Panc1 (cell line): ENCODE measurements at regions not wholly inside any gene's neighbourhood (a gene's known extent, or its start where the extent isn't known, plus 50 kb on each side); places are given as distances from the start of the nearest gene placed in this dataset.

Experiments
- ATAC-seq: fragments of 200-7000 bp; cut with Tn5 transposase; 2 replicates; pipeline ENCODE4 v1.9.1; 2020; ENCODE audit warnings: mild to moderate bottlenecking, moderate library complexity
- BruUV-seq: library from RNA; stranded (reverse); fragments of 400-500 nt; replicated peaks from 2 replicates; lab custom pipeline; 2021; lab: Mats Ljungman, UMichigan
- CTCF ChIA-PET: fragments of 300-600 bp; sonication (Branson Sonifier 250); formaldehyde crosslinking; loops from one replicate; lab custom pipeline; 2022; ENCODE audit warnings: antibody characterized with exemption; lab: Charles Lee
- POLR2A ChIA-PET: fragments of 300-600 bp; sonication (Branson Sonifier 250); formaldehyde crosslinking; loops from one replicate; lab custom pipeline; 2022; ENCODE audit warnings: antibody characterized with exemption; lab: Charles Lee
- DNase-seq: peaks from one replicate; pipeline ENCODE4 v3.0.0-alpha.2; 2010; ENCODE audit warnings: low read depth, low spot score
- H3K27ac ChIP-seq: 2 replicates; pipeline ENCODE4 v1.5.1; 2011; ENCODE audit warnings: mild to moderate bottlenecking, low read length, inconsistent platforms
- H3K27me3 ChIP-seq: fragments of 200-500 bp; sonication (Bioruptor generic); 2 replicates; pipeline ENCODE4 v1.6.0; 2014; ENCODE audit warnings: low read length, inconsistent platforms; ENCODE audit not compliant: control insufficient read depth, insufficient read depth
- H3K36me3 ChIP-seq: fragments of 200-500 bp; sonication (Bioruptor generic); 2 replicates; pipeline ENCODE4 v1.5.1; 2014; ENCODE audit warnings: inconsistent platforms, mild to moderate bottlenecking, low read length, moderate library complexity; ENCODE audit not compliant: control insufficient read depth, insufficient read depth
- H3K4me1 ChIP-seq: 2 replicates; pipeline ENCODE4 v1.5.1; 2011; ENCODE audit warnings: inconsistent platforms, mild to moderate bottlenecking, low read length, moderate library complexity; ENCODE audit not compliant: control insufficient read depth, insufficient read depth
- H3K4me3 ChIP-seq, 2 experiments: 2 replicates each; pipeline ENCODE4 v1.5.1; 2011 to 2012; ENCODE audit warnings: low read depth in 2 of 2, low read length in 2 of 2, mild to moderate bottlenecking in 2 of 2, inconsistent platforms in 1 of 2, moderate library complexity in 1 of 2
- H3K9me3 ChIP-seq: fragments of 200-500 bp; sonication (Bioruptor generic); 2 replicates; pipeline ENCODE4 v1.5.1; 2014; ENCODE audit warnings: low read depth, mild to moderate bottlenecking, inconsistent platforms, low read length, moderate library complexity; ENCODE audit not compliant: control insufficient read depth, insufficient read depth
- CTCF ChIP-seq: fragments of 450-650 bp; IDR thresholded peaks from 2 replicates; pipeline ENCODE4 v1.5.1; 2017; ENCODE audit warnings: mild to moderate bottlenecking
- POLR2AphosphoS5 ChIP-seq: IDR thresholded peaks from 2 replicates; pipeline ENCODE4 v1.6.1; 2012; ENCODE audit warnings: mild to moderate bottlenecking, low read depth, low read length, moderate library complexity
- REST ChIP-seq, 2 experiments: IDR thresholded peaks; 2 replicates each; pipeline ENCODE4 v1.6.1; 2011 to 2012; ENCODE audit warnings: low read depth in 2 of 2, control low read depth in 1 of 2, low read length in 1 of 2, mild to moderate bottlenecking in 1 of 2, moderate library complexity in 1 of 2; ENCODE audit not compliant: insufficient read depth in 1 of 2
- SIN3A ChIP-seq: IDR thresholded peaks from 2 replicates; pipeline ENCODE4 v1.6.1; 2012; ENCODE audit warnings: low read depth, mild to moderate bottlenecking, low read length, moderate library complexity, borderline replicate concordance; ENCODE audit not compliant: insufficient read depth
- TCF7L2 ChIP-seq: IDR thresholded peaks from 2 replicates; pipeline ENCODE4 v1.6.1; 2011; ENCODE audit warnings: mild to moderate bottlenecking, low read depth, low read length, inconsistent platforms
- in situ Hi-C: cut with HindIII; loops from 2 replicates; pipeline ENCODE4 v1.10.0; 2016; ENCODE audit warnings: low sequenced_read_pairs, low pct_unique_long_range_greater_than_20kb
- intact Hi-C: fragments of 100-400 bp; cut with micrococcal nuclease; formaldehyde crosslinking; loops from one replicate; pipeline ENCODE4 v1.10.0; 2022; ENCODE audit not compliant: unreplicated experiment

- no peaks in the 10 kb centered on the region for H3K9me3 ChIP-seq
- ChIA-PET POLR2A (no interaction called here), CTCF (no interaction called here)
- no peaks in the 10 kb centered on the region for H3K36me3 ChIP-seq
- no TSS peak for BruUV-seq
- H3K4me1 ChIP-seq: no peaks in the 10 kb centered on the region
- no peak overlapping the region for H3K4me3 ChIP-seq
- ATAC-seq (no peak), DNase-seq (no peak)
- no peak for TF ChIP-seq TCF7L2
- no peak for TF ChIP-seq REST (IDR thresholded peaks at IDR 0.05; ENCODE audit: insufficient read depth in 1 of 2, low read depth in 2 of 2, low read length in 1 of 2)
- no peak for TF ChIP-seq POLR2AphosphoS5
- no peak for TF ChIP-seq CTCF
- no peak for TF ChIP-seq SIN3A
- no peaks in the 10 kb centered on the region for H3K27me3 ChIP-seq
- in situ Hi-C loops: no loop called here
- intact Hi-C loops: no loop called here
- H3K27ac ChIP-seq: no peak overlapping the region
These were observed 351.5 kb upstream of the CHD6 start for GRCh38 chr20:41969656-41970055.

- in situ Hi-C loops: no loop called here
- intact Hi-C loops: no loop called here
- H3K9me3 ChIP-seq: no peaks in the 10 kb centered on the region
- ATAC-seq (no peak), DNase-seq (no peak)
- H3K4me3 ChIP-seq: no peak overlapping the region
- H3K27me3 ChIP-seq: no peaks in the 10 kb centered on the region
- no peaks in the 10 kb centered on the region for H3K4me1 ChIP-seq
- ChIA-PET POLR2A (no interaction called here), CTCF (no interaction called here)
- no TSS peak for BruUV-seq
- H3K27ac ChIP-seq: no peak overlapping the region
- TF ChIP-seq SIN3A: no peak
- no peak for TF ChIP-seq POLR2AphosphoS5
- no peak for TF ChIP-seq TCF7L2
- no peak for TF ChIP-seq CTCF
- TF ChIP-seq REST (IDR thresholded peaks at IDR 0.05; ENCODE audit: insufficient read depth in 1 of 2, low read depth in 2 of 2, low read length in 1 of 2): no peak
- H3K36me3 ChIP-seq: no peaks in the 10 kb centered on the region
These were observed 342.0 kb upstream of the CHD6 start for GRCh38 chr20:41960166-41960565.
